ENCODE measurements at regions not wholly inside any gene's neighbourhood (a gene's known extent, or its start where the extent isn't known, plus 50 kb on each side); places are given as distances from the start of the nearest gene placed in this dataset.

DNA sequence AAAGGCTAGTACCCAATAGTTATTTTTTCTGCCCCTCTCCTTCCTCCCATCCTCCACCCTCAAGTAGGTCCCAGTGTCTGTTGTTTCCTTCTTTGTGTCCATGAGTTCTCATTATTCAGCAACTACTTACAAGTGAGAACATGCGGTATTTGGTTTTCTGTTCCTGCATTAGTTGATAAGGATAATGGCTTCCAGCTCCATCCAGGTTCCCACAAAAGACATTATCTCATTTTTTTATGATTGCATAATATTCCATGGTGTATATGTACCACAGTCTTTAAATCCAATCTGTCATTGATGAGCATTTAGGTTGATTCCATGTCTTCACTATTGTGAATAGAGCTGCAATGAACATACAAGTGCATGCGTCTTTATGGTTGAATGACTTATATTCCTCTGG is 128.3 kb upstream of the ANKRD55 start:
- TF ChIP-seq, protein P1, sequence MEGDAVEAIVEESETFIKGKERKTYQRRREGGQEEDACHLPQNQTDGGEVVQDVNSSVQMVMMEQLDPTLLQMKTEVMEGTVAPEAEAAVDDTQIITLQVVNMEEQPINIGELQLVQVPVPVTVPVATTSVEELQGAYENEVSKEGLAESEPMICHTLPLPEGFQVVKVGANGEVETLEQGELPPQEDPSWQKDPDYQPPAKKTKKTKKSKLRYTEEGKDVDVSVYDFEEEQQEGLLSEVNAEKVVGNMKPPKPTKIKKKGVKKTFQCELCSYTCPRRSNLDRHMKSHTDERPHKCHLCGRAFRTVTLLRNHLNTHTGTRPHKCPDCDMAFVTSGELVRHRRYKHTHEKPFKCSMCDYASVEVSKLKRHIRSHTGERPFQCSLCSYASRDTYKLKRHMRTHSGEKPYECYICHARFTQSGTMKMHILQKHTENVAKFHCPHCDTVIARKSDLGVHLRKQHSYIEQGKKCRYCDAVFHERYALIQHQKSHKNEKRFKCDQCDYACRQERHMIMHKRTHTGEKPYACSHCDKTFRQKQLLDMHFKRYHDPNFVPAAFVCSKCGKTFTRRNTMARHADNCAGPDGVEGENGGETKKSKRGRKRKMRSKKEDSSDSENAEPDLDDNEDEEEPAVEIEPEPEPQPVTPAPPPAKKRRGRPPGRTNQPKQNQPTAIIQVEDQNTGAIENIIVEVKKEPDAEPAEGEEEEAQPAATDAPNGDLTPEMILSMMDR (IDR thresholded peaks at IDR 0.05; ENCODE audit: low read depth, low read length): no peak
- H3K4me3 ChIP-seq (ENCODE audit: low read depth, low read length): no peak overlapping the region
- no peak for DNase-seq (ENCODE audit: low read depth)

DNA sequence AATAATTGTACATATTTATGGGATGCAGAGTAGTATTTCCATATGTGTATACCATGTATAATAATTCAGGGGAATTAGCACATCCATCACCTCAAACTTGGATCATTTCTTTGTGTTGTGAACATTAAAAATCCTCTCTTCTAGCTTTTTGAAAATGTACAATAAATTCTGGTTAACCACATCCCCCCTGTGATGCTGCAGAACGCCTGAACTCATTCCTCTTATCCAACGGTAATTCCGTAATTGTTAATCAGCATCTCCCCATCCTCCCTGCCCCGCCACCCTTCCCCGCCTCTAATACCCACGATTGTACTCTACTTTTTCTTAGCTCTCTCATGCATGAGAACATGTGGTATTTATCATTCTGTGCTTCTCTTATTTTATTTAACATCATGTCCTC is 127.7 kb upstream of the ANKRD55 start:
- TF ChIP-seq MYC (IDR thresholded peaks at IDR 0.05; ENCODE audit: low read depth, low read length) (no peak), POLR2A (IDR thresholded peaks at IDR 0.05; ENCODE audit: extremely low read depth, insufficient read length) (no peak)
- TF ChIP-seq, protein P1 (IDR thresholded peaks at IDR 0.05; ENCODE audit: low read depth, low read length): no peak
- TF ChIP-seq, protein P2, sequence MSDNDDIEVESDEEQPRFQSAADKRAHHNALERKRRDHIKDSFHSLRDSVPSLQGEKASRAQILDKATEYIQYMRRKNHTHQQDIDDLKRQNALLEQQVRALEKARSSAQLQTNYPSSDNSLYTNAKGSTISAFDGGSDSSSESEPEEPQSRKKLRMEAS (IDR thresholded peaks at IDR 0.05; ENCODE audit: low read depth, low read length): no peak
- no peak overlapping the region for H3K4me3 ChIP-seq (ENCODE audit: low read depth, low read length)
- DNase-seq (ENCODE audit: low read depth): no peak

DNA sequence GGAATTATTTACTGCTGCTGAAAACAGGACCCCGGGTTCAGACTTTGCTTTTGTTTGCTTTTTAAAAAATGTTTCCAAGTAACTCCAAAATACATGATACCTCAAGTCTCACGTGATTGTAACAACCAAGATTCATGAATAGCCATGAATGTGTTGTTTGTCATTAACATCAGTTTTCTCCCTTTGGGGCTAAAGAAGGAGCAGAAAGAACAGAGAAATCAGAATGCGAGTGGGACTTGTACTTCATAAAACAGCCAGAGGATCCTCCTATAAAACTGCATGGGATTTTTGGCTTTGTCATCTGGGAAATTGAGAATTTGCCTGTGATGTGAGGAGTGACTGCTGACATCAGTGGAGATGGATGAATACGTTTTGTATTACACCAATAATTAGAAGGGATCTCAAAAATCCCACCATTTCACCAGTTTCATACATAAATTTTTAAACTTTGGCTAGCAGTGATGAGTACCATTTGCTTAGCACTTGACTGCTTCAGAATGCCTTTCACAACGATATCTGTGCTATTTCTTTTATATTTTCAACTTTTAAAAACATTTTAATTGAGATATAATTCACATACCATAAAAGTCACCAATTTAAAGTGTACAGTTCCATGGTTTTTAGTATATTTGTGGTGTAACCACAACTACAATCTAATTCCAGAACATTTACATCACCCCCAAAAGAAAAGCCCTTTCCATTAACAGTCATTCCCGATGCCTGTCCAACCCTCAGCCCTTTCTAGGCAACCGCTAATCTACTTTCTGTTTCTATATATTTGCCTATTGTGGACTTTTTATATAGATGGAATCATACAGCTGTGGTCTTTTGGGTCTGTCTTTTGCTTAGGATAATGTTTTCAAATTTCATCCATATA is 126.9 kb upstream of the ANKRD55 start:
- H3K4me3 ChIP-seq (ENCODE audit: low read depth, low read length): no peak overlapping the region
- TF ChIP-seq, protein P2 (IDR thresholded peaks at IDR 0.05; ENCODE audit: low read depth, low read length): no peak
- TF ChIP-seq, protein P1 (IDR thresholded peaks at IDR 0.05; ENCODE audit: low read depth, low read length): no peak
- TF ChIP-seq MYC (IDR thresholded peaks at IDR 0.05; ENCODE audit: low read depth, low read length) (no peak), POLR2A (IDR thresholded peaks at IDR 0.05; ENCODE audit: extremely low read depth, insufficient read length) (no peak)
- DNase-seq (ENCODE audit: low read depth): no peak

DNA sequence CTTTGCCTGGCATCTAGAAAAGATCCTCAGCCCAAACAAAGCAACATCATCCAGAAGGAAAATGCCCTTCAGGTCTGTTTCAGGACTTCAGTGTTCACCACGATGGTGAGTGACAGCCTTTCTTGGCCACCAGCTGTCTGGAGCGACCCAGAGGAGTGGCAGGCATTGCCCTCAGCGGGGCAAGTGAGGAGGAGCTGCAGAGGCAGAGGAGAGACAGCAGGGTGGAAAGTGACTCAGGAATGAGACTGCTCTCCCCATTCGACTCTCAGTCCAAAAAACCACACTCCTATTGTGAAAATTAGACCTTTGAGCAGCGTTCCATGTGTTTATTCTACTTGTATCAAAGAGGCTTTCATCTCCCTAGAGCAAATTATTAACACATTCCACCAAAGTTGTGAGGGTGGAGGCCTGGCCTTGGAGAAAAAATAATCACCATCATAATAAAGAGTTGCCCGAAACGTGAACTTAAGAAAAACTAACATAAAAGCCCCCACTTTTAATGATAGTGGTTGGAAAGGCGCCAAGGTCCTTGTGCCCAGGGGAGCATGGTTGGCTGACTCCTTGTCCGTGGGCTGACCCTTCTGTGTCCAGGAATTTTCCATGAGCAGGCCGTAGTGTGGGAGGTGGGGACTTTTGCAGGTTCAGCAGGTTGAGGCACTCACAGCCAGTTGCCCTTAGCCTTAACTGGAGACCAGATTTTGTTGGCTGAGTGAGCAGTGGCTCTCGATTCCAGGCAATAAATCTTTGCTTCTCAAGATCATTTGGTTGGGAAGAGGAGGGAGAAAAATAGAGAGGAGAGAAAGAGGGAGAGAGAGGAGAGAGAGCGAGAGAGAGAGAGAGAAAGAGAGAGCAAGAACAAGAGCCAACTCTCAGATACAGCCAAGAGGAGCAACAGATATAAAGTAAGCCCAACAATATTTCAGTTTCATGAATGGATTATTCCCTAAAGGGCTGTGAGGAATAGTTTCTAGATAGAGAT is 125.9 kb upstream of the ANKRD55 start:
- no peak for DNase-seq (ENCODE audit: low read depth)
- TF ChIP-seq POLR2A (IDR thresholded peaks at IDR 0.05; ENCODE audit: extremely low read depth, insufficient read length) (no peak), MYC (IDR thresholded peaks at IDR 0.05; ENCODE audit: low read depth, low read length) (no peak)
- TF ChIP-seq, protein P2 (IDR thresholded peaks at IDR 0.05; ENCODE audit: low read depth, low read length): no peak
- TF ChIP-seq, protein P1 (IDR thresholded peaks at IDR 0.05; ENCODE audit: low read depth, low read length): no peak
- H3K4me3 ChIP-seq (ENCODE audit: low read depth, low read length): no peak overlapping the region

DNA sequence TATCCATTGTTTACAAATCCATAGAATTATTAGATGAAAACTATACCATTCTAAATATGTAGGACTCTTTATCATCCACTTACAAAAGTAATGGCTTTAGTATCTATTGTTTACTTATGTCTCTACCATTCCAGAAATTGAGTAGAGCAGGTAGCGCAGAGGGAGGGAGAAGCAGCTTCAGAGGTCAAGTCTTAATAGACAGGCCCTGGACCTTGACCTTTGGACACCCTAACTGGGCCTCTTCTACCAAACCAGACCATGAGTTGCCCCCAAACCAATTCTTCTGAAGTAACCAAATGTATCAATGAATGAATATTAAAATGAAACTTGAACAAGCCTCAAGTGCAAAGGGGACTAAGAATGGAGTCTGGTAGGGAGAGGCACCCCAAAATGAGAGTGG is 124.9 kb upstream of the ANKRD55 start:
- H3K4me3 ChIP-seq (ENCODE audit: low read depth, low read length): no peak overlapping the region

More for the DNA sequence above, 124.9 kb upstream of the ANKRD55 start:
- DNase-seq (ENCODE audit: low read depth): no peak
- TF ChIP-seq, protein P1 (IDR thresholded peaks at IDR 0.05; ENCODE audit: low read depth, low read length): no peak
- TF ChIP-seq MYC (IDR thresholded peaks at IDR 0.05; ENCODE audit: low read depth, low read length) (no peak), POLR2A (IDR thresholded peaks at IDR 0.05; ENCODE audit: extremely low read depth, insufficient read length) (no peak)
- TF ChIP-seq, protein P2 (IDR thresholded peaks at IDR 0.05; ENCODE audit: low read depth, low read length): no peak
